Hepatic stellate cell (primary cell): ENCODE measurements at regions not wholly inside any gene's neighbourhood (a gene's known extent, or its start where the extent isn't known, plus 50 kb on each side); places are given as distances from the start of the nearest gene placed in this dataset.

Experiments used
- DNase-seq: peaks from one replicate; pipeline ENCODE4 v3.0.0; 2011; ENCODE audit warnings: low spot score

DNA sequence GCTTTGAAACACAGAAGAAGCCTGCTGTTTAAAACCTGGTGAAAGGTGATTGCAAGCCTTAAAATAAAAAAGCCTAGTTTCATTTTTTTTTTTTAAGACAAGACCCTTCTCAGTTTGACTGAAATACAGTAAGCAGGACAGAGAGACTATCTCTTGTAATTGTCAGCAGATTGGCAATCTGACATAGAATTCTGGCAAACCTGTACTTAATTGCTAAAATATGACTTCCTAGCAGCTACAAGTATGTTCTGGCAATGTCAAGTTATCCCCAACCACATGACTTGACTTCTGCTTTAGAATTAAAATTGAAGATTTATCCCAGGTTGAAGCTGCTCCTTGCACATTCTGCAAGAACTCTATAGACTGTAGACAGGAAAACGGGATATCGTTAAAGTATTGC is 232.8 kb upstream of the NR2F2 start:
- DNase-seq, result no peak

DNA sequence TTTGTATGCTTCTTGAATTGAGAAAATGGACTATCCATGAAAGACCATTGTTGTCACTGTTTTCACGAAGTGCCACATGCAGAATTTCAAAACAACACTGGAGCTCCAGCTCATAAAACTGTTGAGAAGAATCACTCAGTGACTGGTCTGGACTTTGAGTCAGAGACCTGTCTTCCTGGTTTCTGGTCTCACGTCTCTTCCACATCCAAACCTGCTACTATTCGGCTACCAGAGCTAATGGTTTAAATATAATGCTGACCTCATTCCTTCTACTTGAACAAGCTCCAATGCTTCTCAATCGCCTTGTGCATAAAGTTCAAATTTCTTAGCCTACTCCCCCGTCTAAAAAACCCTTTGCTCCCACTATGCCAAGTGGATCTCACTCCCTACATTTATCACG is 227.9 kb upstream of the NR2F2 start:
- no peak for DNase-seq

DNA sequence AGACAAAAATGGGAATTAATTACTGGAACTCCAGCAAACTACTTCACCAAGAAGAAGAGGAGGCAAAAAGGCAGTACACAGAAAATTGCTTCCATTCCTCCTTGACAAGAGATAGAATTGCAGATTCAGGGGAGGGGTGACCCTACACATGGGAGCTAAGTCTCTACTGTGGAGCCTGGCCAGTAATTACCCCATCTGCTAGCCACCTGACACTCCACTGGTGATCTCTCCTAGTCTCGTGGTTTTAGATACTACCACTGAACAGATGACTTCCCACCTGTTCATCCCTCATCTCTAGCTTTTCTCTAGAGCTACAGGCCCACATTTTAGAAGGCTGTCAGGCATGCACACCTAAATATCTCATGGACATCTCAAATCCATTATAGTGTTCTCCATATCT is 224.3 kb upstream of the NR2F2 start:
- DNase-seq, result no peak

DNA sequence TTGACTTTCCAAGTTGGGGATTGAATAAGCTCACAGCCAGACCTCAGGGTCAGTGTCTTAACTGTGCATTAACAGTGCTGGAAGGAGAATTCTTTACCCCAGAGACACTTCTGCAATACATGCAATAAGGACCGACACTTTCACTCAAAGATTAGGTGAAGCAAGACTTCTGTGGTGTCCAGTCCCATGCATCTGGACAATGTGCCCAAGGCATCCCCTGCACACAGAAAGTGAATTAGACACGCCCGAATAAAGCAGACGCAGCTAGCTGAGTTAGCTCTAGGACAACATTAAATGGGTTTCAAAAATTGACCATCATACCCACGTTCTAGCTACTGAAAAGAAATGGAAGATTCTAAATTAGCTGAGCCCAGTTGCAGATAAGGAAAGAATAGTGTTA is 223.9 kb upstream of the NR2F2 start:
- DNase-seq, result no peak

DNA sequence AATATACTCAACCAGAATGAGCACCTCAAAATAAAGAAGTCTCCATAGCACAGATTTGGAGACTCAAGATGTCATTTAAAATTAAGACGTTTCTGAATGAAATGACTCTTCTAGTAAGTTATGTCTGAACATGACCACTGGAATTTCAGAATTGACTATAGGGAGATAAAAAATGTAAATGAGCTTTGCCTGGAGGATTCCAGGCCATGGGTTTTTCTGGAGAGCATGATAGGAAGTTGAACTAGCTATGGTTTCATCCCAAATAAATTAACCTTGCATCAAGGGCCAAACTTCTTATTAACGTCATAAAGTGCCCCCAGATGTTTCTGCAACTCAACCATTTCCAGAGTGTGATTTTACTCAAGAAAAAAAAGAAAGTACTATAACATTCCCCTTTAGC is 222.6 kb upstream of the NR2F2 start:
- peak; percentile 25 for DNase-seq

DNA sequence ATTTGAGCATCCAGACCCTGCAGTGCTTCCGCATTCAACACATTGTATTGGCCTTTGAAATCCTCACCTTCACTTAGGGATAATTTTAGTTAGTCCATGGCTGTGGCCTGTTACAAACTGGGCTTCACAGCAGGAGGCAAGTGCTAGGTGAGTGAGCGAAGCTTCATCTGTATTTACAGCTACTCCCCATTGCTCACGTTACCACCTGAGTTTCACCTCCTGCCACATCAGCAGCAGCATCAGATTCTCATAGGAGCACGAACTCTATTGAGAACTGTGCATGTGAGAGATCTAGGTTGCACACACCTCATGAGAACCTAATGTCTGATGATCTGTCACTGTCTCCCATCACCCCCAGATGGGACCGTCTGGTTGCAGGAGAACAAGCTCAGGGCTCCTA is 222.1 kb upstream of the NR2F2 start:
- DNase-seq, result no peak

DNA sequence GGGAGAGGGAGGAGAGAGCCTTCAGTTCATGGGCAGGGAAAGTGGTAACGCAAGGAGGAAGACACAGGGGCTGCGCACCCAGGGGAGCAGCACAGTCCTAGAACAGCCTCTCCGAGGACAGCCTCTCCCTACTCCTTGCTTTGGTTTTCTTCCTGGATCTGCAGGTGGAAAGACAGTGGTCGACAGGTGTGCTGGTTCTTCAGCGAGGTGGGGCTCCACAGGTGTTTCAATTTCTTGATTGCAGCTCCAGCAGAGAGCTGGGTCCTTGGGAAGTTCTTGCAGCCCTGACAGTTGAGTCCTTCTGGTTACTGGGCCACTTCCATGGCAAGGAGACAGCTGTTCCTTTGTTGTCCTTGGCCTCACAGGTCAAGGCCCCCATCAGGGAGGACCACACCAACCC is 220.7 kb upstream of the NR2F2 start:
- no peak for DNase-seq

DNA sequence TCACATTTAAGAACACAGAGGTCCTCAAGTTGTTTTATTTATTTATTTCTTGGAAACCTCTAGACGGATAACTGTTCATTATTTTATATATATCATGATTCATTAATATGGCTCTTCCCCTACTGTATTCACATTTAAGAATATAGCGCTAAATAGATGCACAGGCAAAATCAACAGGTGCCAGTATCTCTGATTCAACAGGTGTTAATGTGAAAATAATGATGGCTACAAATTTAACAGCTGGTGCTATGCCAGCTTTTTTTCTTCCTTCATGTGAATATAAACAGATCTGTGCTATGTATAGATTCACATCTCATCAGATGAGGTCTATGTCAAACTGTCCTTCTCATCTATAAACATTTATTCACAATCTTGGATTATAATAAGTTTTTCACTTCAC is 218.5 kb upstream of the NR2F2 start:
- no peak for DNase-seq

DNA sequence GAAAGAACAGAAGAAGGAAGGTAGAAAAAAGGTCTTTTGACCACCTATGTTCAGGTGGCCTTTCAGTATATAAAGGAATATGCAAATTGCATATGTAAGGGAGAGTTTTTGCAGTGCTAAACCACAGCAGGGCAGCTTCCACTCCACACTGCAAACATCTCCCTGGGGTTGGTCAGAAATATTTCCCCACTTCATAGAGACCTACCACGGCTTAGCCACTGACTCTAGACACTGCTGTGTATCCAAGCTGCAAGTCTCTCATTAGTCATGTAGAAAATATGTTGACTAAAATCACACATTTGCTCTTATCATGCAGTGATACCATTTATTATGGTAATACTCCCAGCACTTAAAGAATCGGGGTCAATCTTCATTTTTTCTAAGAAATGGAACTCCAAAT is 214.9 kb upstream of the NR2F2 start:
- DNase-seq, result peak; percentile 56

DNA sequence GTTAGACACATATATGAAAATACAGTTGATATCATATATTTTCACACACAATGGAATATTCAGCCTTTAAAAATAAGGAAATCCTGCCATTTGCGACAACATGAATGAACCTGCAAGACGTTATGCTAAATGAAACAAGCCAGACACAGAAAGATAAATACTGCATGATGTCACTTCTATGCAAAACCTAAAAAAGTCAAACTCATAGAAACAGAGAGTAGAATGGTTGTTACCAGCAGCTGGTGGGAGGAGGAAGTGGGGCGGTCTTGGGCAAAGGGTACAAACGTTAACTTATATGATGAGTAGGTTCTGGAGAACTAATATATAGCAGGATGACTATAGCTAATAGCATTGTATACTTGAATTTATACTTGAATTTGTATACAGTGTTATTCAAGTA is 213.2 kb upstream of the NR2F2 start:
- no peak for DNase-seq

DNA sequence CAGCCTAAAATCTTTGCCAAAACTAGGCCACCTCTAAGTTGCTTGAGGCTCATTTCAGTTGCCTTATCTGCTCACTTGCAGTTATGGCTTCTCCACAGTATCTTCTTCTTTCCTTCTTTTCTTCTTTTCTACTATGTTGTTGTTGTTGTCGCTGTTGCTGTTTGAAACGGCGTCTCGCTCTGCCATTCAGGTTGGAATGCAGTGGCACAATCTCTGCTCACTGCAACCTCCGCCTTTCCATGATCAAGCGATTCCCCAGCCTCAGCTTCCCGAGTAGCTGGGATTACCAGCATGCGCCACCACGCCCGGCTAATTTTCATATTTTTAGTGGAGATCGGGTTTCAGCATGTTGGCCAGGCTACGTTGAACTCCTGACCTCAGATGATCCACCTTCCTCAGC is 210.8 kb upstream of the NR2F2 start:
- no peak for DNase-seq

DNA sequence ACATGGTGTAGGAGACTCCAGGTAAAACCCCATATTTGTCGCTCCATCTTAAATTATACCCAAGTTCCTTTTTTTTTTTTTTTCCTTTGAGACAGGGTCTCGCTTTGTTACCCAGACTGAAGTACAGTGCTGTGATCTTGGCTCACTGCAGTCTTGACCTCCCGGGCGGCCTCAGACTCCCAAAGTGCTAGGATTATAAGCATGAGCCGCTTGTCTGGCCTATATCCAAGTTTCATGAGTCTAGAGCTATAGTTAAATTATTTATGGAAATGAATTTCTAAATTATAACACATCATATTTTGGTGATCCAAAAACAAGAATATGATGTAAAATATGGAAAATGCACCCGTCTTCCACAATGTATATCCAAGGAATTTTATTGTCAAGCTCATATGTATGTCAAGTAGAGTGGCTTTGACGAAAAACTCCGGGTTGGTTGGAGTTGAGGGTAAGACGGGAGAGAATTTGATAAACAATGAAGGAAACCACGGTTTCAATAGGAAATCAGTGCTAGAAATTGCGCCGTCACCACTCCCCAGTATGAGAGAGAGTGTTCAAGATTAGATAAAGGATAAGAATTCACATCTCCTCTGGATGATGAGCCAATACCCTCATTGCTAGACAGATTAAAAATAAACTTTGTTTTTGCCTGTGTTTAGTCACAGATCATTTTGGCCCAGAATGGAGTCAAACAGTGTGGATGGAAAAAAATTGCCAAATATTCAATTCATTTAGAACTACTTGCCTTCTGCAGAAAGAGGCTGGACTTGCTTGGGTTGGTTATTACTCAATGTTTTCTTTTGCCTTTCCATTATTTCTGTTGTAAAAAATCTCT is 209.2 kb upstream of the NR2F2 start:
- no peak for DNase-seq

DNA sequence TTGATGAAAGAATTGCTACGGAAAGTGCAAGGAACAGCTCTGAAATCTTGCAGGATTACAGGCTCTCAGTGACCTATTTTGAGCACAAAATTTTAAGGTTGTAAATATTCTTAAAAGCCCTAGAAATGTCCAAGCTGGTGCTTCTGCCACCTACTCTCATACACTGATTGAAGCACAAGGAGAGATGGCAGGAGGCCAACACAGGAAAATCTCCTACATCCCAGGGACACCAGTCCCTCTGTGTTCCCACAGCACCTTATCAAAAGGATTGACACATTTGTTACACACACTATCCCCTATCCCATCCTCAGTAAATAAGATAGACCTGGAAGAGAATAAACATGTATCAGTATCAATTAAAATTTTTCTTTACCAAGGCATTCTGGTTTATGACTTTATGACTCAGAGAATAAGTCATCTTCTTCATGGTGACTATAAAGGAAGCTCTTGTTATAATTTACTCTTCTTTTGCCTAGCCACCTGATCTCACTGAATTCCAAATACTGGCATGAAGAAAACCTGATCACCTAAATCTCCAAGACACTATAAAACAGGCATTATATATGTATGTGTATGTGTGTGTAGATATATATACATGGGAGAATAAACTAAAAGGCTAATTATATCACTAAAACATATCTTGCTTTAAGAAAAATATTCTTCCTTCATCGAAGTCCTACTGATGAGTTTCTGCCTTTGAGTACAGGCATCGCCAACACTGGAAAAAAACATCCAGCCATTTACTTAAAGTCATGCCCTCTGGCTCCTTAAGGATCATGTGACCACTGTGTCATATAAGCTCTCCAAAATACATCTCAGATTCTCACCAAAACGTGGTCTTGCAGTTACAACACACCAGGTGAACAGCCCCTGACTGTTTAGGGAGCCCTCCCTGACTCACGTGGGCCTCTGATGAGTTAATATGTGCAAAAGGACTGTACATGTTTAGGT is 208.1 kb upstream of the NR2F2 start:
- DNase-seq, result no peak

DNA sequence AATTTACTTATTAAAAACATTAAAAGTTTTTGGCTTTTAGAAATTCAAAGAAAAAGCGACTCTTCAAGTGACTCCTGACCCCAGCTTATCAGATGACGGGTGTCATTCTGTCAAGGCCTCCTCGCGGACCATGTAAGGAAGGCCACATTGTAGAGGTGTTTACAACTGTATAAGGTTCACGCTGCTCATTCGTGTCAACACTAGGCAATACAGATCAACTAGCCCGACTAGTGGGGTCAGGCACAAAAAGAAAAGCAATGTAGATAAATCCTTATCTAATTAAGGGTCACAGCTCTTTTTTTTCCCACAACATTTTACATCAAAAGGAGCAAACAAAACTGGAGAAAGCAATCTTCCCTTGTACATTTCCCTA is 207.5 kb upstream of the NR2F2 start:
- DNase-seq, result no peak

DNA sequence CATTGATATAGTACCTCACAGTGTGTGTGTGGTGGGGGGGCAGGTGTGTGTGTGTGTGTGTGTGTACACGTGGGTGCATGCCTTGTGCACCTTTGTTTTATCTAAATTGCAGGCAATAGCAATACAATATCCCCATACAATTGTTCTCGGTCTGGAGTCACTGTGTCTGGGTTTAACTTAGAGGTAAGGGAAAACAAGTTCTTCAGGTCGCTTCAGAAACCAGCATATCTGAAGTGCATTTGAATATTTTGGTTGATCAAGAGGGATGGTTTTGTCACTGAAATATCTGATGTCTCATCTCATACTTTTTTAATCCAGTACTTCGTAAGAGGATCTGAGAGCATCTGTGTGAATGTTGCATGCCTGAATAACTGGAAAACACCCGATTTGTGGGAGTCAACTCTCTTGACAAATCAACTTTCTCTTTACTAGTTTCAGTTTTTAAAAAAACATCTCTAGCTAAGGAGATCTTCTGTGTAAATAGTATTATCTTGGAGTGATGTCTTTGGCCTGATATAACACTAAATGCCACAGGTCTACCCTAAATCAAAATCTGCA is 206.8 kb upstream of the NR2F2 start:
- DNase-seq, result no peak

DNA sequence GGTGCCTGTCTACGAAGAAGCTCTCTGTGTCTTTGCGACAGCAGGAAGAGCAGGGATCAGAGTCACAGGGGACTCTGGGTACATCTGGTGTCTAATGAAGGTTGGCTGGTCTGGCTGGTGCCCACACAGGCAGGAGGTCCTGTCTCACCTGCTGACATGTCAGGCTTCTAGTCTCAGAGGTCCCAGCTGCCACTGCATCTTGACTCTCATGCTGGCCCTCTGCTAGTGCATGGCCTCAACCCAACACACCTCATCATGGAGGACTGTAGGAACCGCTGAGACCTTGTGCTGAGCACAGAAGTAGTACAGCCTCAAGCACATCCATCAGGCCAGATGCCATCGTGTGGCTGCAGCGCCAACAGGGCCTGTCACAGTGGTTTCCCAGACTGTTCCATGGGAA is 206.1 kb upstream of the NR2F2 start:
- no peak for DNase-seq

DNA sequence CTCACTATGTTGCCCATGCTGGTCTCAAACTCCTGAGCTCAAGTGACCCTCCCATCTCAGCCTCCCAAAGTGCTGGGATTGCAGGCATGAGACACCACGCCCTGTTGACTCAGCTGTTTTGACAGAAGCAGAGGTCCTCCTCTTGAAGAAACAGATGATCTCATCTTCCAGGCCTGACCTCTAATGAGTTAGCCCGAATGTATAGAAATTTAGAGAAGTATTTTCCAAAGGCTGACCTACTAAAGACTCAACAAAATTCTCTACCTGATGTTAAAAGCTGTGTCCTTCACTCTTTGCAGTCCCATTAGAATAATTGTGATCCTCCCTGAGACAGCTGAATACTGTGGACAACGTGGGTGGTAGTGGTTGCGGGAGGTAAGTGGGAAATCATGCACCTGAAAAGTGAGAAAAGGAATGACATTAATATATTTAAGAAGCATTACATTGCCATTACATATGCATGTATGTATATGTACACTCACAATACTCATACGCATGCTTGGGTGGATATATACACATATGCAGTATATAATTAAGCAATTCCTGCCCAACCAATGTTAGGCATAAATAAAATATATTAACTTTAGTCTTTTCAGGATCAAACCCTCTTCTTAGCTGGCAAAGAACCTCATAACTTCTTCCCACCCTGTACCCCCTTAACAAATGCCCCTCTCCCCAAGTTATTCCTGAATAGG is 204.6 kb upstream of the NR2F2 start:
- DNase-seq, result peak; percentile 16

DNA sequence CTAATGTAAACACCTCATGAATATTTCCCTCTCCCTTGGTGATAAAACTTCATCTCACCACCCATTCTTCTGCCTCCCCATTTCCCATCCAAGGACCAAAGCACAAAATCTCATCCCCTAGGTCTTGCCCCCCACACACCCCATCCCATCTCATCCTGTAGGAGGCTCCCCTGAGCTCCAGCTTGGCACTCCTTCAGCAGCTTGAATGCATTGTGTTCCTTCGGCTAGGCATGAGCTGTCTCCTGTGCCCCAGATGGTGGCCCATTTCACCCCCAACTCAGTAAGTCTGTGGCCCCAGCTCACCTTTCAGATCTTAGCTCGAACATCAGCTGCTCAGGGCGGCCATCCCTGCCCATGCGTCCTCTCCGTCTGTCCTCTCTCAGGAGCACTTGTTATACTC is 203.6 kb upstream of the NR2F2 start:
- DNase-seq, result no peak

DNA sequence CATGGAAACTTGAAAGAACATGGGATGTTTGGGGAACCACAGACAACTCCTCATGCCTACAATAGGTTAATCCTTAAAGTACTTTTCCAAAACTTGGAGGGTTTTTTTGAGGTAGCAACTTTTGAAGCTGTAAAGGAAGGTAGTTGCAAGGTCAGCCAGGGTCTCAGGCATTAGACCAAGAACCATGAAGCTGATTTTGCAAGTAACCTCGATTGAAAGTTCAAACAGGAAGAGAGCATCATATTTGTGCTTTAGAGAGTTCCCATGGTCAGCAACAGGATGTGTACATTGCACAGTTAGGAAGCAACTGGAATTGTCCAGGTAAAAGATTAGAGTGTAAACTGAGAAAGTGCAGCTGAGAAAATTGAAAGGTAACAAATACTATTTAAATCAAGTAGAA is 199.8 kb upstream of the NR2F2 start:
- no peak for DNase-seq

DNA sequence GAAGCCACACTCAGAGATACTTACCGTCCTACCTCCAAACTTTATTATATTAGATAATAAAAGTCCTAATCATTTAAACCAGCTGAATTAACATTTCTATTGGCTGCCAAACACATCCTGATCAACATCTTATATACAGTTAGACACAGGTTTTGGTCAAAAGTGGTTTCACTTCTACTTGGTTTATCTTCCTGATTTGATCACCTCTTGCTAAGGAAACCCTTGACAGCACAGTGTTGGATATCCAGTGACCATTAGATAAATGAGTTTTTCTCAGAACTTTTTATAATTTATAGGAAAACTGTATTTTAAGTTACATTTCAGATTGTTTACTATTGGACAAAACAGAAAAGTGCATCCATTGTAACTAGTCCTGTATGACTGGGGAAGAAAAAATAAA is 198.4 kb upstream of the NR2F2 start:
- DNase-seq, result no peak

DNA sequence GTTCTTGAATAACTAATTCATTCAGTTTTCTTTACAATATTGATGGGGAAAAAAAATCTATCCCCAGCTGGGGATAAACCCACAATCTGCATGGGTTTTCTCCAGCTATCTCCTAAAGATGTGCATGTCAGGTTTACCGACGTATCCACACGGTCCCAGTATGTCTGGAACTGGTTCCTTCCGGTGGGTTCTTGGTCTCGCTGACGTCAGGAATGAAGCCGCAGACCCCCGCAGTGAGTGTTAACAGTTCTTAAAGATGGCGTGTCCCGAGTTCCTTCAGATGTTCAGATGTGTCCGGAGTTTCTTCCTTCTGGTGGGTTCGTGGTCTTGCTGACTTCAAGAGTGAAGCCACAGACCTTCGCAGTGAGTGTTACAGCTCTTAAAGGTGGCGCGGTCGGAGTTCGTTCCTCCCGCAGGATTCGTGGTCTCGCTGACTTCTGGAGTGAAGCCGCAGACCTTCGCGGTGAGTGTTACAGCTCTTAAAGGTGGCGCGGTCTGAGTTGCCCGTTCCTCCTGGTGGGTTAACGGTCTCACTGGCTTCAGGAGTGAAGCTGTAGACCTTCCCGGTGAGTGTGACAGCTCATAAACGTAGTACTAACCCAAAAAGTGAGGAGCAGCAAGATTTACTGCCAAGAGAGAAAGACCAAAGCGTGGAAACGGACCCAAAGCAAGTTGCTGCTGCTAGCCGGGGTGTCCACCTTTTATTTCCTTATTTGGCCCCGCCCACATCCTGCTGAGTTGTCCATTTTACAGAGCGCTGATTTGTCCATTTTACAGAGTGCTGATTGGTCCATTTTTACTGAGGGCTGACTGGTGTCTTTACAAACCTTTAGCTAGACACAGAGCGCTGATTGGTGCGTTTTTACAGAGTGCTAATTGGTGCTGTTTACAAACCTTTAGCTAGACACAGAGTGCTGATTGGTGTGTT is 195.1 kb upstream of the NR2F2 start:
- DNase-seq, result no peak
